ENCODE measurements at regions not wholly inside any gene's neighbourhood (a gene's known extent, or its start where the extent isn't known, plus 50 kb on each side); places are given as distances from the start of the nearest gene placed in this dataset.

DNA sequence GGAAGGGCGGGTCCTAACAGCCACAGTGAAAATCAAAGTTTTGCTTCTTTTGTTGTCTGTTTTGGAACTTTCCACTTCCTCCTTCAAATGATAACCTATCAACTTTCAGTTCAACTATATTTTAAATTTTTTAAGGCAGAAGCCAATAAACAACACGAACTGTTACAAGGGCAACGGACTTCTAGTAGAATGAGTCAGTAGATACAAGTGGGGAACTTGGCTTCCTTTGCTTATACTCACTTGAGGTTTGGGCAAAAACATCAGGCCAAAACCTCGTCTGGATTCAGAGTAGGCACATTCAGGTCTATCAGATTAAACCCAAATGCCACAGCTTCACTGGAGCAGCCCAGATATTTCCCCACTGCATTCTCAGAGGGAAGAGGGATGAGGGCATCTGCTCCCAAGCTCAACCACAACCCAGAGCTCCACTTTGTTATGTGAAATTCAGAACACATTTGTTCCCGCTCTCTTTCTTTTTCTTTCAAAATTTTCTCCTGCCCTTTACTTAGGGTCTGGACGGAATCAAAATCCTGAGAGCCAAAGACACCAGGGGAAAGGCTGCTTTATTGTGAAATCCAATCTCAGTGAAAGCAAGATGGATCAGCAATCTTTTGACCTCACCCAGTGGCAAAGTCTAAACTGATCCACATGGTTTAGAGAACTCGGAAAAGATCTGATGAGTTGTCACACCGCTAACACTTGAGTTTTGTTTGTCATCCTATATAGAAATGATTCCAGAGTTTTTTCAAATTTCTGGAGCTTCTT, 152.5 kb upstream of the BTG1 start:
- H3K27me3 Mint-ChIP-seq (ENCODE audit: unreplicated experiment) = no peaks in the 10 kb centered on the region
- H3K27ac Mint-ChIP-seq (ENCODE audit: unreplicated experiment) = no peak overlapping the region
- TF ChIP-seq, protein P1, sequence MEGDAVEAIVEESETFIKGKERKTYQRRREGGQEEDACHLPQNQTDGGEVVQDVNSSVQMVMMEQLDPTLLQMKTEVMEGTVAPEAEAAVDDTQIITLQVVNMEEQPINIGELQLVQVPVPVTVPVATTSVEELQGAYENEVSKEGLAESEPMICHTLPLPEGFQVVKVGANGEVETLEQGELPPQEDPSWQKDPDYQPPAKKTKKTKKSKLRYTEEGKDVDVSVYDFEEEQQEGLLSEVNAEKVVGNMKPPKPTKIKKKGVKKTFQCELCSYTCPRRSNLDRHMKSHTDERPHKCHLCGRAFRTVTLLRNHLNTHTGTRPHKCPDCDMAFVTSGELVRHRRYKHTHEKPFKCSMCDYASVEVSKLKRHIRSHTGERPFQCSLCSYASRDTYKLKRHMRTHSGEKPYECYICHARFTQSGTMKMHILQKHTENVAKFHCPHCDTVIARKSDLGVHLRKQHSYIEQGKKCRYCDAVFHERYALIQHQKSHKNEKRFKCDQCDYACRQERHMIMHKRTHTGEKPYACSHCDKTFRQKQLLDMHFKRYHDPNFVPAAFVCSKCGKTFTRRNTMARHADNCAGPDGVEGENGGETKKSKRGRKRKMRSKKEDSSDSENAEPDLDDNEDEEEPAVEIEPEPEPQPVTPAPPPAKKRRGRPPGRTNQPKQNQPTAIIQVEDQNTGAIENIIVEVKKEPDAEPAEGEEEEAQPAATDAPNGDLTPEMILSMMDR (IDR thresholded peaks at IDR 0.05; ENCODE audit: unreplicated experiment) = no peak
- DNase-seq (ENCODE audit: low spot score) = no peak
- H3K36me3 Mint-ChIP-seq (ENCODE audit: low read depth, unreplicated experiment) = no peaks in the 10 kb centered on the region
- H3K9me3 Mint-ChIP-seq (ENCODE audit: unreplicated experiment) = no peaks in the 10 kb centered on the region
- H3K4me1 Mint-ChIP-seq (ENCODE audit: unreplicated experiment) = peaks cover 4% of the 10 kb centered on the region
- H3K4me3 Mint-ChIP-seq (ENCODE audit: unreplicated experiment) = no peak overlapping the region

DNA sequence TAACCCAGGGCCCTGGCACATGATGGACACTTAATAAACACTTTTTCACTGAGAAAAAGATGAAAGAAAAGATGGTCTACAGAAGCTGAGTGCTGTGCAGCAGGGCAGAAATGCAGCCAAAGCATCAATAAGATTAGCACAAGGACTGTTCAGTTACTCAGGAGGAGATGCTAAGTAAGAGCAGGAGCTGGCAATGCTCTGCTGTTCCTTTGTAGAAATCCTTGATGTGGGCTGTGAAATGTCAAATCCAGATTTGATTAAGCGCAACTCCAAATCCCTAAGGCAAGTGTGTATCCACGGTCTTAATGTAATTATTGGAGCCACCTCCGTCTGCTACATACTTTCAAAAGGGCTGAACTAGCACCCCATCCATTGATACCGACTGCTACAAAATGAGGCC, 151.8 kb upstream of the BTG1 start:
- Mint-ChIP-seq H3K9me3 (ENCODE audit: unreplicated experiment) (no peaks in the 10 kb centered on the region), H3K27me3 (ENCODE audit: unreplicated experiment) (no peaks in the 10 kb centered on the region), H3K4me1 (ENCODE audit: unreplicated experiment) (peaks cover 4% of the 10 kb centered on the region), H3K4me3 (ENCODE audit: unreplicated experiment) (no peak overlapping the region), H3K27ac (ENCODE audit: unreplicated experiment) (no peak overlapping the region), H3K36me3 (ENCODE audit: low read depth, unreplicated experiment) (no peaks in the 10 kb centered on the region)
- TF ChIP-seq, protein P1 (IDR thresholded peaks at IDR 0.05; ENCODE audit: unreplicated experiment) = no peak
- no peak for DNase-seq (ENCODE audit: low spot score)

GRCh38 chr12:92295523-92295922, 149.9 kb upstream of the BTG1 start:
- no peak for DNase-seq (ENCODE audit: low spot score)
- Mint-ChIP-seq H3K36me3 (ENCODE audit: low read depth, unreplicated experiment) (no peaks in the 10 kb centered on the region), H3K9me3 (ENCODE audit: unreplicated experiment) (no peaks in the 10 kb centered on the region), H3K27ac (ENCODE audit: unreplicated experiment) (no peak overlapping the region), H3K4me1 (ENCODE audit: unreplicated experiment) (peaks cover 4% of the 10 kb centered on the region), H3K4me3 (ENCODE audit: unreplicated experiment) (no peak overlapping the region), H3K27me3 (ENCODE audit: unreplicated experiment) (no peaks in the 10 kb centered on the region)
- TF ChIP-seq, protein P1 (IDR thresholded peaks at IDR 0.05; ENCODE audit: unreplicated experiment) = no peak

- H3K27ac Mint-ChIP-seq (ENCODE audit: unreplicated experiment) = no peak overlapping the region
- DNase-seq (ENCODE audit: low spot score) = no peak
- H3K4me3 Mint-ChIP-seq (ENCODE audit: unreplicated experiment) = no peak overlapping the region
- no peaks in the 10 kb centered on the region for H3K27me3 Mint-ChIP-seq (ENCODE audit: unreplicated experiment)
- no peaks in the 10 kb centered on the region for H3K36me3 Mint-ChIP-seq (ENCODE audit: low read depth, unreplicated experiment)
- TF ChIP-seq, protein P1 (IDR thresholded peaks at IDR 0.05; ENCODE audit: unreplicated experiment) = no peak
- peaks cover 4% of the 10 kb centered on the region for H3K4me1 Mint-ChIP-seq (ENCODE audit: unreplicated experiment)
- no peaks in the 10 kb centered on the region for H3K9me3 Mint-ChIP-seq (ENCODE audit: unreplicated experiment)
Measured at GRCh38 chr12:92294676-92295440, 149.2 kb upstream of the BTG1 start.

DNA sequence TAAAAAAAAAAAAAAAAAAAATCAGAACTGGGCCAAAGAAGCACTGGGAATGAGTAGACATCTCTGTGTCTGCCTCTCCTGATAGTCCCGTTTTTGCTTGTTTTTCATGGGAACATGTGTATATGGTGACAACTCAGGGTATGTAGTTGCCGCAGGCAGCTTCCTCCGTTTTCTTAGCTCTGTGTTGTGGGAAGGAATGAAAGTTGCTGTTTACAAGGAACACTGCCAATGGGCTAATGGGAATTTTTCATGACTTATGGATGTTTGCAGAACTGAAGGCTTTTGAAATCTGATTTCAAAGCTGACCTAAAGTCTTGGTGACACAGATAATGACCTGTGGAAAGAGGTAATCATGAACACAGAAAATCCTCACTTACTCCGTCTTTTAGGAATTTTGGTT, 146.4 kb upstream of the BTG1 start:
- H3K9me3 Mint-ChIP-seq (ENCODE audit: unreplicated experiment) = no peaks in the 10 kb centered on the region
- H3K27me3 Mint-ChIP-seq (ENCODE audit: unreplicated experiment) = no peaks in the 10 kb centered on the region

More for the DNA sequence above, 146.4 kb upstream of the BTG1 start:
- no peak for DNase-seq (ENCODE audit: low spot score)
- Mint-ChIP-seq H3K4me1 (ENCODE audit: unreplicated experiment) (peaks cover 4% of the 10 kb centered on the region), H3K27ac (ENCODE audit: unreplicated experiment) (no peak overlapping the region), H3K4me3 (ENCODE audit: unreplicated experiment) (no peak overlapping the region), H3K36me3 (ENCODE audit: low read depth, unreplicated experiment) (no peaks in the 10 kb centered on the region)
- TF ChIP-seq, protein P1 (IDR thresholded peaks at IDR 0.05; ENCODE audit: unreplicated experiment) = no peak
